HG03280 (cell line): ENCODE measurements at regions not wholly inside any gene's neighbourhood (a gene's known extent, or its start where the extent isn't known, plus 50 kb on each side); places are given as distances from the start of the nearest gene placed in this dataset.

Experiments used
- ATAC-seq: cut with Tn5 transposase; IDR thresholded peaks from one replicate; pipeline ENCODE4 v1.9.1; 2021; ENCODE audit warnings: mild to moderate bottlenecking, moderate library complexity; ENCODE audit not compliant: unreplicated experiment

- no peak for ATAC-seq
Observed at GRCh38 chr5:34582371-34582770, 73.8 kb upstream of the RAI14 start.

- no peak for ATAC-seq
Observed at GRCh38 chr5:34583167-34583566, 73.0 kb upstream of the RAI14 start.

- ATAC-seq: no peak
Observed at GRCh38 chr5:34584165-34584564, 72.0 kb upstream of the RAI14 start.

- ATAC-seq: no peak
Observed at GRCh38 chr5:34585601-34586104, 70.5 kb upstream of the RAI14 start.

- peak; percentile 35 for ATAC-seq
Observed at GRCh38 chr5:34586117-34586885, 69.8 kb upstream of the RAI14 start.

- ATAC-seq: peak; percentile 70
Observed at GRCh38 chr5:34587355-34588241, 68.5 kb upstream of the RAI14 start.

- ATAC-seq: no peak
Observed at GRCh38 chr5:34589832-34590231, 66.3 kb upstream of the RAI14 start.

- ATAC-seq: no peak
Observed at GRCh38 chr5:34591723-34592122, 64.4 kb upstream of the RAI14 start.

GRCh38 chr5:34597034-34598027 lies 58.8 kb upstream of the RAI14 start:
- ATAC-seq: no peak

GRCh38 chr5:34598177-34598794 lies 57.8 kb upstream of the RAI14 start:
- ATAC-seq: no peak

GRCh38 chr5:34599471-34600117 lies 56.5 kb upstream of the RAI14 start:
- ATAC-seq: no peak

- no peak for ATAC-seq
Observed at GRCh38 chr5:34600118-34600493, 56.0 kb upstream of the RAI14 start.

- no peak for ATAC-seq
Observed at GRCh38 chr5:34603378-34603777, 52.8 kb upstream of the RAI14 start.

GRCh38 chr5:34604119-34604675 lies 51.9 kb upstream of the RAI14 start:
- ATAC-seq: no peak

- ATAC-seq: no peak
Observed at GRCh38 chr5:34606101-34606500, 50.0 kb upstream of the RAI14 start.
